ENCODE measurements at regions not wholly inside any gene's neighbourhood (a gene's known extent, or its start where the extent isn't known, plus 50 kb on each side); places are given as distances from the start of the nearest gene placed in this dataset.

- no peak for TF ChIP-seq EP300 (IDR thresholded peaks at IDR 0.05)
- no peak for TF ChIP-seq POLR2A (IDR thresholded peaks at IDR 0.05)
- no peak for TF ChIP-seq CTCF (IDR thresholded peaks at IDR 0.05)
Measured at GRCh38 chr13:86567119-86567518, 767.9 kb upstream of the SLITRK6 start.

Measured in stomach (tissue), 4 donors.